Stimulated activated CD4-positive, alpha-beta T cell treated with anti-CD3 and anti-CD28 coated beads, Interleukin-1b, Interleukin-23, amount 100 ng/mL, for 4 hours (primary cell): ENCODE measurements at regions not wholly inside any gene's neighbourhood (a gene's known extent, or its start where the extent isn't known, plus 50 kb on each side); places are given as distances from the start of the nearest gene placed in this dataset.
"Not testable (repeated sequence)": the region's sequence is repeated elsewhere in the genome, so short reads cannot be mapped to it uniquely, and the experiment has no call there.

Experiments
- DNase-seq, 2 donors: peaks; one replicate each; pipeline ENCODE4 v3.0.0-alpha.2; 2020; ENCODE audit warnings: low read depth in 2 of 2

DNA sequence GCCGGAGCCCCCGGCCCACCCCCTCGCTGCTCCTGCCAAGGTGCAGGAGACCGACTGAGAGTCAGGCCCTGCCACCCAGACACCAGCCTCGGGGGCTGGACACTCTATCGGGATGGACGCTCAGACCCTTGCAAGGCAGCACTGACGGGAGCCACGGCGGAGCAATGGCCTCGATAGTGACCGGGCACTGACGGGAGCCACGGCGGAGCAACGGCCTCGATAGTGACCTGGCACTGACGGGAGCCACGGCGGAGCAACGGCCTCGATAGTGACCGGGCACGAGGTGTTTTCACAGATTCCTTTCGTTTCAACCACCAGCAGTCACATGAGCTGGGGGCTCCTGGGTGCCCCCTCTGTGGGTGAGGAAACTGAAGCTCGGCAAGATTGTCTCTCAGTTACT lies 123.6 kb upstream of the PPP1R26 start:
- DNase-seq = no peak

GRCh38 chr9:135356796-135357195 lies 122.8 kb upstream of the PPP1R26 start:
- DNase-seq = no peak

- DNase-seq = no peak
Observed at GRCh38 chr9:135357863-135358551, 121.6 kb upstream of the PPP1R26 start.

DNA sequence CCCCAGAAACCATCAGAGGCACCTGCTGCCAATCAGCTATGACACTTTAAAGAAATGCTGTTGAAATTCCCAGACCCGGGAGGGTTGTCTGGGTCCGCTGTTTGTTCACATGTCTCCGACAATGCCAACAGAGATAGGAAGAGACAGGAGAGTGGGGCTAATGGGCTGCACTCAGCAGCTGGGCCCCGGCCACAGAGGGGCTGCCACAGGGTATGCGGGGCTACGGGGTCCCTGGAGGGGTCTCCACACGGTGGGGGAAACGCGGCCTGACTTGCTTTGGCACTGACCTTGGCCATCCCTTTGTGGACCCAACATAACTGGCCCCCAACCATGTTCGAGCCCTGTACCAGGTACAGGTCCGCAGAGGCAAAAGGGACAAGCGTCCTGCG lies 121.0 kb upstream of the PPP1R26 start:
- no peak for DNase-seq

DNA sequence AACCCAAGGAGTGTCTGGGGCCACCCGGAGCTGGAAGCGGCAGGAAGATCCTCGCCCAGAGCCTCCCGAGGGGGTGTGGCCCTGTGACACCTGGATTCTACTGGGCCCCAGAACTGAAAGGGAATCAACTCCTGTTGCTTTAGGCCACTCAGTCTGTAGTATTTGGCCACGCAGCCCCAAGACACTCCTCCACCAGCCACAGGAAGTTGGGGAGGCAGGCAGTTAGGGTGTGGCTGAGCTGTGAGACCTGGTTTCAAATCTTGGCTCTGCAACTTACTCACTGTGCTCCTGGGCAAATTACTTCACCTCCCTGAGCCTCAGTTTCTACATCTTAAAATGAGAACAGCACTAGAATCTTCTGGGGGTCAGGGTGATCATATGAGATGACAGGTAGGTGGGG lies 119.8 kb upstream of the PPP1R26 start:
- no peak for DNase-seq

GRCh38 chr9:135360617-135361016 lies 119.0 kb upstream of the PPP1R26 start:
- DNase-seq = no peak

GRCh38 chr9:135361668-135362067 lies 117.9 kb upstream of the PPP1R26 start:
- DNase-seq = not testable (repeated sequence)

DNA sequence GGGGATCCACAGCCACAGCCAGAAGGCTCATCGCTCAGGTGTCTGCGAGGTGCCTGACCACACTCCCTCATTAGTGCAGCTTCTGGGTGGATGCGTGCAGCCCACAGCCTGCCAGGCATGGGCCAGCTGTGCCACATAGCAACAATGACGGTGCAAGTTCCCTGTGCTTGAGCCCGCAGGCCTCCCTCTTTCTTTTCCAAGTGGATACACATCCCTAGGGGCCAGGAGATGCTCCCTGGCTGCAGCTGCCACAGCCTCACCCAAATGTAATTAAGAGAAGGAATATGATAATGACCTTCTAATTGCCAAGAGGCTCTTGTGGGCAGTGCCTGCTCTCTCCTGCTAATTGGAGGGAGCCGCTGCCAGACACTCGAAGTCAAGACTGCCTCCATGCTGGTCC lies 116.0 kb upstream of the PPP1R26 start:
- no peak for DNase-seq

- no peak for DNase-seq
Observed at GRCh38 chr9:135365013-135365768, 114.4 kb upstream of the PPP1R26 start.

DNA sequence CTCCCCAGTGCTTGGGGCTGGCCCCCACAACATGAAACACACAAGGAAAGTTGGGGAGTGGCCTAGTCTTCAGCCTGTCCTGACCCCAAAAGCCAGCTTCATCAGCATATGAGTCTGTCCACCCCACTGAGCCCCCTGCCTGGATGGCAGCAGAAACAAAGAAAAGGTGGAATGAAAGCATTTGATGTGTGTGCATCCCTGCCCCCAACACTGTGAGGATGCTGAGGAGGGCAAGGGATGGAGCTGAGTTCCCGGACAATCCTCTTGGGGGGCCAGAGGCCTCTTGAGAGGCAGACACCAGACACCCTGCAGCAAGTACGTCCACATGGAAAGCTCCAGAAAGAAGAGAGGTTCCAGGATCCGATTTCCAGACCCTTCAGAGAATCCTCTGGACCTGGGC lies 113.5 kb upstream of the PPP1R26 start:
- no peak for DNase-seq

DNA sequence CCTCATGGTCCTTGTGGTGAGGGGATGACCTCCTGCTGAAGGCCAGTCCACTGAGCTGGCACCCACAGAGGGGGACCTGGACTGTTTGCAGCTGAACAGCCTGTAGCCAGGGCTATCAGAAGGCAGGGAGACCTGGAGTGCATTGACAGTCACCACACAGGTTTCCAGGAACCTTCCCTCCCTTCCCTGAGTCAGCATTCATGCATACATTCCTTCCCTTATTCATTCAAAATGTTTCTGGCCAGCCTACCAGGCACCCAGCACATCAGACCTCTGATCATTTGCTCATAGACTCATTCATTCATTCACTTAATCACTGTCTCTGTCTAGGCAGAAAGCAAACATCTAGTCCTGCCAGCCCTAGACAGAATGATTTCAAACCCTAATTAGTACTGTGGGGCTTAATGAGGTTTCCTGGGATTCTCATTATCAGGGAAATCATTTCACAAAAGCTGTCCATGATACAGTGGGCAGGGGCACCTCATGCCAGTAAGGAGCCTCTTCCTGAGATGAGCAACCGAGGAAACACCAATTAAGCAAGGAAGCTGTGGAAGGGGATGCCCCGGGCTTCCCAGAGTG lies 110.1 kb upstream of the PPP1R26 start:
- no peak for DNase-seq

GRCh38 chr9:135370411-135371375 lies 108.9 kb upstream of the PPP1R26 start:
- no peak for DNase-seq

DNA sequence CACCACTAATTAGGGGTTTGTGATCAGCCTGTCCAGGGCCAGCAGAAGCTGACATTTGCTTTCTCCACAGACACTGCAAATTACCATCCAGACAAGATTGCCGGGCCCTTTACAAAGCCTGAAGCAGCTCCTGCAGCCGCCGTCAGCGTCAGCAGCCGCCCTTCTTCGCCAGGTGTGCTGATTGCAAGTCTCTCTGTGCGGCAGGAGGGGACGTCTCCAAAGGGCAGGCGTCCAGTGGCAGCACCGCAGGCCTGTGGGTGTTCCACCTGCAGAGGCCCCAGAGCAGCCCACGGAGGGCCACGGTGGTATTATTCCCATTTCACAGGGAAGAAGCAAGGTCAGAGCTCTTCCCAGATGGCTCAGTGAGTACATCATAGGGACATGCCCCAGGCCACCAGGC lies 108.0 kb upstream of the PPP1R26 start:
- DNase-seq = no peak

DNA sequence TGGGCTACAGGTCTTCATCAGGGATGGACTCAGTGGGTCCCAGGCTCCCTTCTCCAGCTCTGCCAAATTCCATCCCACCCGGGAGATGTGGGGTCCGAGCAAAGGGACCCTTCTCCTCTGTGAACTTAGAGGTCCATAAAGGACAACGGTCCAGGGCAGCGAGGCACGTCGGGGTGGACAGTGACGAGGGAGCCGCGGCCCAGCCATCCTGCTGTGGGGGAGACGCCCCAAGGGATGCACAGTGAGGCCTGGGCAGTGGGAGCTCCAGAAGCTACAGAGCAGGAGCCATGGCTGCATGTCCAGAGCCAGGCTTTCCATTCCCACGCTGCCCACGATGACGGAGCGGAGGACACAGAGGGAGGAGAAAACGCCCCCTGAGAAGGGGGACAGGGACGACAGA lies 107.5 kb upstream of the PPP1R26 start:
- DNase-seq = no peak

DNA sequence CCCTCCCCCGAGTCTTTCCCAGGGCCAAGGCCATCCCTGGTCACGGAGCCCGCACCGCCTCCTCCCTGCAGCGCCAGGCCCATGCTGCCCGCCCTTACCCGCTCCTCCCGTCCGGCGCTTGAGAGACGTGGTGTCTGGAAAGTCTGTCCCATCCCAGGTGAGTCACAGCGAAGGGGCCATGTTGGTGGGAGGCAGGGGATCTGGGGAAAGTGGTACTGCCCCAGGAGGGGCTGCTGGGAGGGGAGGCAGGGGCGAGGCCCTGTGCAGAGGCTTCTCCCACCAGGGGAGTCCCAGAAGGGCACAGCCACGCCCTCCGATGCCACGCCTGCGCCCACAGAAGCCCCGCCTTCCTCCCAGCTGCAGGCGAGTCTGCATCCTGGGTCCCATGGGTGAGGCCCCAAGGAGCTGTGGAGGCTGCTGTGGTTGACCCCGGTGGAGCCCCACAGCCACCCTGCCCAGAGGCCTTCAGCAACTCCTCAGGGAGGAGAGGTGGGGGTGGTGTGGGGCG lies 107.0 kb upstream of the PPP1R26 start:
- no peak for DNase-seq

GRCh38 chr9:135373151-135373685 lies 106.4 kb upstream of the PPP1R26 start:
- no peak for DNase-seq

DNA sequence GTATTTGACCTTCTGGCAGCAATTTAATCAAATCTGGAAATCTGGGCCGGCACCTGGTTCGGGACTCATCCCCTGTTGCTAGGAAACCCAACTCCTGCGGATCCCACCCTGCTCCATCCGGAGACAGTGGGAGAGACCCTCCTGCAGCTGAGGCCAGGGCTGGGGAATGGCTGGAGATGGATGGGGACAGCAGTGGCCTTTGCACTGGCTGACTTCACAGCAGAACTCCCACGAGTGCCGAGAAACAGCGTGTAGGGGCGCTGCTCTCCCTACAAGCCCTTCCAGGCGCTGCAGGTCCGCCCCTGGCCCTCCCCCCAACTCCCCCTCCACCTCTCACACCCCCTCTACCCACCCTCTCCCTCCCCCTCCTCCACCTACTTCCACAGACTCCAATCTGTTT lies 105.8 kb upstream of the PPP1R26 start:
- DNase-seq = no peak

- no peak for DNase-seq
Observed at GRCh38 chr9:135374591-135374990, 105.0 kb upstream of the PPP1R26 start.

GRCh38 chr9:135375001-135375400 lies 104.6 kb upstream of the PPP1R26 start:
- DNase-seq = no peak

DNA sequence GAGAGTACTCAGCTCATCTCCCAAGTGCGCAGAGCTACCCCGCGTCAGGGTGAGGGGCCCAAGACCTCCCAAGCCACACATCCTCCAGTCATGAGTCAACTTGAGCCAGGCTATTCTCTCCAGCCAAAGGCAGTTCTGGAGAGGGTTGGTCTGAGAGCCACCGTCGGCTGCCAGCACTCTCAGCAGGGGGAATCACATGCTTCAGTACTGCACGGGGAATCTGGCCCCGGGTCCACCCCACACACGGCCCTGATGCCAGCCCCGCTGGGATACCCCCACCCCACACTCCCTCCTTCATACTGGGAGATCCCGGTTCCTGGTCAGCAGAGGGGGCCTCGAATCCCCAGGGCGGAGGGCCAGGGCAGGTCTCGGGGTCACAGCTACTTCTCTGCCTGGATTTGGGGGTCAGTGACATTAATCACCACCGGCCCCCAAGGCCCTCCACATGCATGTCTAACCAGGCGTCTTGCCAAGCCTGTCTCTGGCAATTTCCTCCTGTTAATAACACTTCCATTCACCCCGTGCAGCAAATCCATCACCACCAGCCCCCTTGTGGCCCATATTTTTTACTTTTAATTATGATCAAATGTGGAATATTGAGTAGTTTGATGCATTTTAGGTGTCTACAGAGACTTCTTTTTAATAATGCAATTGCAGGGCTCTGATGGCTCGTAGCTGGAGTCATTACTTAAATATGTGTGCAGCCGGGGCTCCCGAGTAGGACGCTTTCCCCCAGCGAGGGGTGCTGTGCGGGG lies 102.9 kb upstream of the PPP1R26 start:
- no peak for DNase-seq

DNA sequence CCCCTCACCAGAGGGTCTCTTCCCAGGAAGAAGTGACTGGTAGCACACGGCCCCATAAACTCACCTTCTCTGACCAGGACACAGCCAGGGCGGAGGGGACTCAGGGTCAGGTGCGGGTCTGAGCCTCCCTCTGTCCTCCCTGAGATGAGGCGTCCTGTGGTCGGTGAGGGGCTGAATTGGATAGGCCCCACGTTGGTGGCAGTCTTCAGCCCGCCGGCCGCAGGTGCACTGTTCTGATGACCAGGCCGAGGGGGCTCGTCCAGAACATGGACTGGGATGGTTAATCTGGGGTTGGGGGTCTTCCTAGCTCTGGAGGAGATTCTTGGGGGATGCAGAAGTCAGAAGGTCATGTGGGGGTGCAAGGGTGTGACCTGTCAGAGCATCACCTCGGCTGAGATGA lies 102.2 kb upstream of the PPP1R26 start:
- no peak for DNase-seq
